ENCODE measurements at regions not wholly inside any gene's neighbourhood (a gene's known extent, or its start where the extent isn't known, plus 50 kb on each side); places are given as distances from the start of the nearest gene placed in this dataset.

GRCh38 chr4:73311428-73311827 lies 52.8 kb upstream of the ANKRD17 start:
- intact Hi-C loops (cut with DNase I), result loop anchor here in 1 of 4 donors (10.0 kb wide), 1 partner anchor 343 kb away; no protein-coding TSS in a partner anchor
- Histone ChIP-seq H3K4me3 (no peak overlapping the region), H3K4me1 (ENCODE audit: insufficient read depth) (no peaks in the 10 kb centered on the region), H3K9me3 (no peaks in the 10 kb centered on the region), H3K27ac (no peak overlapping the region), H3K27me3 (no peaks in the 10 kb centered on the region), H3K36me3 (no peaks in the 10 kb centered on the region)
- TF ChIP-seq EP300 (IDR thresholded peaks at IDR 0.05), result no peak
- DNase-seq, result no peak

DNA sequence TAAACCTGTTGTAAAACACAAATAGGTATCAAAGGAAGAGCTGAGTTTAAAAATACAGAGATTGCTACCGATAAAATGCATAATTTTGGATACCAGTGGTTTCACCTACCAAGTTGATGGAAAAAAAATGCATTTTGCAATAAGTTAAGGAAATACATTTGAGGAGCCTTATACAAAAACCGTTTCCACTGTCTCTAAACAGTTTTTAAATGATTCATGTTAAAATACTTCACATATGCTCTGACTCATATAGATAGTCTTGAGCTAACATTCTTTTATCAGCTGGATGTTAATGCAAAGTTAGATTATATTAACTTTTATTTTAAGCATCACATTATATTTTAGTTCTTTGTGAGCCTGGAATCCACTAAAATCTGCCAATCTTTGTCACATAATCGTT lies 50.6 kb upstream of the ANKRD17 start:
- TF ChIP-seq EP300 (IDR thresholded peaks at IDR 0.05) (no peak), POLR2A (IDR thresholded peaks at IDR 0.05) (no peak)
- no peaks in the 10 kb centered on the region for H3K4me1 ChIP-seq (ENCODE audit: insufficient read depth)
- H3K4me3 ChIP-seq, result no peak overlapping the region
- 74 to 78% (median 75%) methylated on average over 3 of the region's 3 CpGs for WGBS, 3 donors
- no peaks in the 10 kb centered on the region for H3K36me3 ChIP-seq
- intact Hi-C loops (cut with DNase I), result no loop called here
- H3K9me3 ChIP-seq, result no peaks in the 10 kb centered on the region
- no peak overlapping the region for H3K27ac ChIP-seq
- H3K27me3 ChIP-seq, result no peaks in the 10 kb centered on the region
- DNase-seq, result no peak
